GM13977 (cell line): ENCODE measurements at regions not wholly inside any gene's neighbourhood (a gene's known extent, or its start where the extent isn't known, plus 50 kb on each side); places are given as distances from the start of the nearest gene placed in this dataset.

Experiments
- DNase-seq: peaks from one replicate; pipeline ENCODE4 v3.0.0; 2012; ENCODE audit warnings: low spot score
- CTCF ChIP-seq: IDR thresholded peaks from 2 replicates; pipeline ENCODE4 v1.5.1; 2012; ENCODE audit warnings: mild to moderate bottlenecking, control low read depth; ENCODE audit not compliant: insufficient read depth; ENCODE audit errors: extremely low read depth, missing control alignments
- in situ Hi-C: fragments of 300-500 bp; cut with MboI; formaldehyde crosslinking; loops from one replicate; pipeline ENCODE4 v1.12.0; 2022; ENCODE audit warnings: low sequenced_read_pairs, low pct_unique_long_range_greater_than_20kb, mixed read lengths, inconsistent platforms; ENCODE audit not compliant: unreplicated experiment

DNA sequence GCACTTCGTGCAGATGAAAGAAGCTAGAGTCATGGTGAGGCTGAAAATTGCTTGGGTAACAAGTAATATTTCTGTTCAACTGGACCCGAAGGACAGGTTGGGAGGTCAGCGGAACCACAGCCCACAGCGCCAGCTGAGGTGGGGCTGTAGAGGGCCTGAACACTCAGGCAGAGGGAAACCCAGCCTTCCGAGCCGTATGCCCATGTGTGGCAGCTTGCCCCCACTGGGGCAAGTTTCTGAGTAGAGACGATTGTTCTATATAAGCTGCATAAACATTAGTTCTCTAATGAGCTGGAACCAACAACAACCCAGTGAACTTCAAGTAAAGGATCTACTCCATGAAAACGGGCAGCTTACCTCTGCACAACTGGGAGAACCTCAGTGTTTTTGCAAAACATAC is 58.4 kb upstream of the TNS3 start:
- in situ Hi-C loops = no loop called here
- no peak for TF ChIP-seq CTCF
- DNase-seq = no peak

DNA sequence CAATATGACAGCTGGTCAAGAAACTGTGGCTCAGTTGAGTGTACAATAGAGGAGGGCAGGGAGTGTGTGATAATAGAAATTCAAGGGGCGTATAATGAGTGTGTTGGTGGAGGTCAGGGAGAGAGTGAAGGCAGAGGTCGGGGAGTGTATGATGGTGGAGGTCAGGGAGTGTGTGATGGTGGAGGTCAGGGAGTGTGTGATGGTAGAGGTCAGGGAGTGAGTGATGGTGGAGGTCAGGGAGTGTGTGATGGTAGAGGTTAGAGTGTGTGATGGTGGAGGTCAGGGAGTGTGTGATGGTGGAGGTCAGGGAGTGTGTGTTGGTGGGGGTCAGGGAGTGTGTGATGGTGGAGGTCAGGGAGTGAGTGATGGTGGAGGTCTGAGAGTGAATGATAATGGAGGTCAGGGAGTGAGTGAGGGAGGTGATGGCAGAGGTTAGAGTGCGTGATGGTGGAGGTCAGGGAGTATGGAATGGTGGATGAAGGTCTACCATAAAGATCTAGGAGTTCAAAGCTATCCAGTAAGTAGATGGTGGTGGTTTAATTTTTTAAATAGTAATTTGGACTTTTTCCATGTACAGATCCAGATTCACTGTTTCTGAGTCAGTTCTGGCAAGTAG is 57.7 kb upstream of the TNS3 start:
- DNase-seq = no peak
- in situ Hi-C loops = no loop called here

DNA sequence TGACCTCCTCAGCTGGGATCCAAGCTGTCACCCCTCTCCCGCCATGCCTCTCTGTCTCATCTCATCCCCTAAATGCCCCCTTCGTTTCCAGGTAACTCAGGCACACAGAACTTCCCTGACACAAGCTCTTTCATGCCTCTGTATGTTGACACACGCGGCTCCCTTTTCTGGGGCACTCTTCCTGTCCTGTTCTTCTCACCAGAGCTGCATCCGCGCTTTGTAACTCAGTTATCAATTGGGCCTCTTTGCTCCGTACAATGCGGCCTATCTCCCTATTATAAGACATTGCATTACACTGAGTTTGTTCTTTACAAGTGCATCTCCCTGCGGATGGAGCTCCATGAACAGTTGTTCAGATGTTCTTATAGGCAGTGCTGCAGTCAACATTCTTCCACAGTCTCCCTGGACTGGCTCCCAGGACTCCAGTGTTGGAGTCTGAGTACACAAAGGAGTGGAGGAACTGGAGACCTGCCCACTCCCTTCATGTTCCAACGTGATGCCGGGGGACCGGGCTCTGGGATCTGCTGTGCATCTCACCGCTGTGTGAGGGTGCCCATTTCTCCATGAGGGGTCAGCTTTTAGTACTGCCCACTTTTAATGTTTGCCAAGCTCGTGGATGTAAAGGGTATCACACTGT is 56.9 kb upstream of the TNS3 start:
- DNase-seq = no peak
- in situ Hi-C loops = no loop called here
- no peak for TF ChIP-seq CTCF

More for the DNA sequence above, 57.7 kb upstream of the TNS3 start:
- TF ChIP-seq CTCF = no peak

DNA sequence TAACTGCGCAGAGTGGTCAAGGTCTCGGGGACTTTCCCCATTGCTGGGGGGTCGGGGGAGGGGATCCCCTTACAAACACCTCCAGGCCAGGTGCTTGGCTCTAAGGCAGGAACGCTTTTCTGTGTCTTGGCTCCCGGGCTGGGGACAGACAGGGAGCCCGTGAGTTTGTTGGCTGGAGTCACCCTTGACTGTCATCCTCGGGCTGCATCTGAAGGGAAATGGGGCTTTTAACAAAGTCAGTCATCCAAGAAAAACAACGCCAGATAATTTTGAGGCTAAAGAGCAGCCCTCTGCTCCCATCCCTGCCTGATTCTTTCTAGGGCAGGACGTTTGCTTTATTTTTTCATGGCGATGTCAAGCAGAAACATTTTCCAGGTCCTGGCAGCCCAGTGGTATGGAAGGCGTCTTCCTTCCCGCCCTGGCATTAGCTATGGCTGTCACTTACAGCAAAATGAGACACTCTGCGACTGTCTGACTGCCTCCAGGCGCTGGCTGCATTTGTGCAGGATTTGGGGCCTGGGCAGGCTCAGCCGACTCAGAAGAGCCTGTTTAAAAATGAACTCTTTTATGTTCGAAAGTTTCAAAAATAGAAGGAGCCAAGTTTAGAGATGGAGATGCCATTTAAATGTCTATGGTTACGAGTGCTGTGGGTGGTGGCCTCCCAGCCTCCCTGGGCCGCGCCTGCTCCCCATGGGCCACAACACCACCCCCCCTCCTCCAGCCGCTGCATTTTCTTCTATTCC is 54.7 kb upstream of the TNS3 start:
- DNase-seq = no peak
- in situ Hi-C loops = no loop called here
- TF ChIP-seq CTCF = no peak

GRCh38 chr7:47636081-47636432 is 54.1 kb upstream of the TNS3 start:
- in situ Hi-C loops = no loop called here
- DNase-seq = no peak
- TF ChIP-seq CTCF = no peak

- no peak for TF ChIP-seq CTCF
- in situ Hi-C loops = no loop called here
- DNase-seq = no peak
Observed at GRCh38 chr7:47635091-47636080, 53.5 kb upstream of the TNS3 start.
